ENCODE measurements at regions not wholly inside any gene's neighbourhood (a gene's known extent, or its start where the extent isn't known, plus 50 kb on each side); places are given as distances from the start of the nearest gene placed in this dataset.
"Not testable (repeated sequence)": the region's sequence is repeated elsewhere in the genome, so short reads cannot be mapped to it uniquely, and the experiment has no call there.

- peaks cover 16% of the 10 kb centered on the region for H3K9me3 Mint-ChIP-seq (ENCODE audit: low read depth)
- no peaks in the 10 kb centered on the region for H3K36me3 Mint-ChIP-seq
- H3K4me1 Mint-ChIP-seq (ENCODE audit: low read depth): no peaks in the 10 kb centered on the region
- no peak overlapping the region for H3K4me3 Mint-ChIP-seq
- no peak overlapping the region for H3K27ac Mint-ChIP-seq
- no peaks in the 10 kb centered on the region for H3K27me3 Mint-ChIP-seq
Measured at GRCh38 chr5:25544652-25545249, 900.0 kb upstream of the CDH10 start.

- Mint-ChIP-seq H3K4me3 (no peak overlapping the region), H3K27me3 (no peaks in the 10 kb centered on the region), H3K36me3 (no peaks in the 10 kb centered on the region), H3K4me1 (ENCODE audit: low read depth) (no peaks in the 10 kb centered on the region), H3K27ac (no peak overlapping the region), H3K9me3 (ENCODE audit: low read depth) (peaks cover 13% of the 10 kb centered on the region)
Measured at GRCh38 chr5:25540628-25541027, 895.9 kb upstream of the CDH10 start.

GRCh38 chr5:25539536-25539935, 894.8 kb upstream of the CDH10 start:
- Mint-ChIP-seq H3K27me3 (no peaks in the 10 kb centered on the region), H3K27ac (no peak overlapping the region), H3K36me3 (no peaks in the 10 kb centered on the region), H3K4me1 (ENCODE audit: low read depth) (no peaks in the 10 kb centered on the region), H3K9me3 (ENCODE audit: low read depth) (peaks cover 12% of the 10 kb centered on the region), H3K4me3 (no peak overlapping the region)

DNA sequence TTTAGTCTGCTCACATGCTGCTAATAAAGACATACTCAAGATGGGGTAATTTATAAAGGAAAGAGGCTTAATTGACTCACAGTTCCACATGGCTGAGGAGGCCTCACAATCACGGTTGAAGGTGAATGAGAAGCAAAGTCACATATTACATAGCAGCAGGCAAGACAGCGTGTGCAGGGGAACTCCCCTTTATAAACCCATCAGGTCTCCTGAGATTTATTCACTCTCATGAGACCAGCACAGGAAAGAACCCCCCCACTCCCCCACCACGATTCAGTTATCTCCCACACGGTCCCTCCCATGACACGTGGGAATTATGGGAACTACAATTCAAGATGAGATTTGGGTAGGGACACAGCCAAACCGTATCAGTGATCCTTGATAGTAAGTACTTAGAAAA, 891.7 kb upstream of the CDH10 start:
- not testable (repeated sequence) for H3K27ac Mint-ChIP-seq; H3K4me1 Mint-ChIP-seq (ENCODE audit: low read depth); H3K4me3 Mint-ChIP-seq; H3K36me3 Mint-ChIP-seq; H3K27me3 Mint-ChIP-seq
- peaks cover 13% of the 10 kb centered on the region for H3K9me3 Mint-ChIP-seq (ENCODE audit: low read depth)

- H3K27me3 Mint-ChIP-seq: no peaks in the 10 kb centered on the region
- no peak overlapping the region for H3K27ac Mint-ChIP-seq
- H3K4me3 Mint-ChIP-seq: no peak overlapping the region
Measured at GRCh38 chr5:25516141-25516540, 871.4 kb upstream of the CDH10 start.

GRCh38 chr5:25515525-25515924, 870.7 kb upstream of the CDH10 start:
- Mint-ChIP-seq H3K4me1 (ENCODE audit: low read depth) (no peaks in the 10 kb centered on the region), H3K36me3 (no peaks in the 10 kb centered on the region), H3K27ac (no peak overlapping the region), H3K9me3 (ENCODE audit: low read depth) (peaks cover 11% of the 10 kb centered on the region), H3K27me3 (no peaks in the 10 kb centered on the region), H3K4me3 (no peak overlapping the region)

More at GRCh38 chr5:25516141-25516540, 871.4 kb upstream of the CDH10 start:
- Mint-ChIP-seq H3K9me3 (ENCODE audit: low read depth) (peaks cover 11% of the 10 kb centered on the region), H3K4me1 (ENCODE audit: low read depth) (no peaks in the 10 kb centered on the region), H3K36me3 (no peaks in the 10 kb centered on the region)

- not testable (repeated sequence) for H3K4me1 Mint-ChIP-seq (ENCODE audit: low read depth); H3K4me3 Mint-ChIP-seq; H3K27ac Mint-ChIP-seq; H3K36me3 Mint-ChIP-seq; H3K27me3 Mint-ChIP-seq; H3K9me3 Mint-ChIP-seq (ENCODE audit: low read depth)
Measured at GRCh38 chr5:25510692-25511091, 865.9 kb upstream of the CDH10 start.

DNA sequence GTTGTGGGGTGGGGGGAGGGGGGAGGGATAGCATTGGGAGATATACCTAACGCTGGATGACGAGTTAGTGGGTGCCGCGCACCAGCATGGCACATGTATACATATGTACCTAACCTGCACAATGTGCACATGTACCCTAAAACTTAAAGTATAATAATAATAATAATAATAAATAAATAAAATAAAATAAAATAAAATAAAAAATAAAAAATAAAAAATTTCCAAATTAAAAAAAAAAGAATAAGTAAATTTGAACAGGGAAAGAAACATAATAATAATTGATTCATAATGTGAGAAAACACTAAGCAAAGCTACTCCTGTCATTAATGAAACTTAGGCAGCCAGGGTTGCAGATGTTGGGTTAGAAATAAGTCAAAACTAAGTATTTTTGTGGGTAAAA, 863.2 kb upstream of the CDH10 start:
- H3K27me3 Mint-ChIP-seq; H3K9me3 Mint-ChIP-seq (ENCODE audit: low read depth); H3K4me1 Mint-ChIP-seq (ENCODE audit: low read depth); H3K4me3 Mint-ChIP-seq; H3K36me3 Mint-ChIP-seq; H3K27ac Mint-ChIP-seq: not testable (repeated sequence)

GRCh38 chr5:25500635-25501034, 855.9 kb upstream of the CDH10 start:
- Mint-ChIP-seq H3K27me3 (no peaks in the 10 kb centered on the region), H3K4me1 (ENCODE audit: low read depth) (no peaks in the 10 kb centered on the region), H3K9me3 (ENCODE audit: low read depth) (peaks cover 9% of the 10 kb centered on the region), H3K36me3 (no peaks in the 10 kb centered on the region), H3K4me3 (no peak overlapping the region), H3K27ac (no peak overlapping the region)

GRCh38 chr5:25489834-25490538, 845.2 kb upstream of the CDH10 start:
- H3K4me3 Mint-ChIP-seq: no peak overlapping the region
- H3K4me1 Mint-ChIP-seq (ENCODE audit: low read depth): no peaks in the 10 kb centered on the region
- H3K27me3 Mint-ChIP-seq: no peaks in the 10 kb centered on the region
- H3K9me3 Mint-ChIP-seq (ENCODE audit: low read depth): peaks cover 10% of the 10 kb centered on the region
- no peaks in the 10 kb centered on the region for H3K36me3 Mint-ChIP-seq
- H3K27ac Mint-ChIP-seq: no peak overlapping the region

DNA sequence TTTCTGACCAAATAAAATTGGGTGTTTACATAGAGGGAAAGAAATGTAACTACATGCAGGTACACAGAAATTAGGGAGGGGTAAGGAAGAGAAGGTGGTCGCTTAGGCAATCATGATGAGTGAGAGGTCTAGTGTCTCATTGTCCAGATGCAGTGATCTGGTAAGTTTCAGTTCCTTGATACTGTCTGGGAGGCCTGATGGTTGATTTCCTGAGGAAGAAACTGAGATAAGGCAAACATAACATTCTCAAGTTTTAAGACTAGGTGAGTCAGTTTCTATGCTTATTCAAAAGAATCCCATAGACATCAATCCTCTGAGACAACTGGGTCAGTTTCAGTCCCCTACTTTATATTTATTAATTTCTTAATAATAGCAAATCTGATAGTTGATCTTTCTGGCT, 843.3 kb upstream of the CDH10 start:
- Mint-ChIP-seq H3K36me3 (no peaks in the 10 kb centered on the region), H3K9me3 (ENCODE audit: low read depth) (peaks cover 10% of the 10 kb centered on the region), H3K27me3 (no peaks in the 10 kb centered on the region), H3K4me3 (no peak overlapping the region), H3K4me1 (ENCODE audit: low read depth) (no peaks in the 10 kb centered on the region), H3K27ac (no peak overlapping the region)

DNA sequence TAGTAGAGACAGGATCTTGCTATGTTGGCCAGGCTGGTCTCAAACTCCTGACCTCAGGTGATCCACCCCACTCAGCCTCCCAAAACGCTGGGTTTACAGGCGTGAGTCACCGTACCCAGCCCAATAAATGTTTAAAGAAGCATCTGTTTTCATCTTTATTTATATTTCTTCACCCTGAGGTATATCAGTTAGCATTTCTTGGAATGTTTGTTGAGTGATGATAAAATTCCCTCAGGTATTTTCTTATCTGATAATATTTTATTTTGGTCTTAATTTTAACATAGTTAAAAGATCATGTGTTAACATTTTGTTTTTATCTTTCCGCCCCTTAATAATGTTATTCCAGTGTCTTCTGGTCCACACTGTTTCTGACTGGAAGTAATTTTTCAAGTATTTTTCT, 839.6 kb upstream of the CDH10 start:
- Mint-ChIP-seq H3K36me3 (no peaks in the 10 kb centered on the region), H3K27me3 (no peaks in the 10 kb centered on the region), H3K4me1 (ENCODE audit: low read depth) (no peaks in the 10 kb centered on the region), H3K4me3 (no peak overlapping the region), H3K9me3 (ENCODE audit: low read depth) (peaks cover 10% of the 10 kb centered on the region), H3K27ac (no peak overlapping the region)

DNA sequence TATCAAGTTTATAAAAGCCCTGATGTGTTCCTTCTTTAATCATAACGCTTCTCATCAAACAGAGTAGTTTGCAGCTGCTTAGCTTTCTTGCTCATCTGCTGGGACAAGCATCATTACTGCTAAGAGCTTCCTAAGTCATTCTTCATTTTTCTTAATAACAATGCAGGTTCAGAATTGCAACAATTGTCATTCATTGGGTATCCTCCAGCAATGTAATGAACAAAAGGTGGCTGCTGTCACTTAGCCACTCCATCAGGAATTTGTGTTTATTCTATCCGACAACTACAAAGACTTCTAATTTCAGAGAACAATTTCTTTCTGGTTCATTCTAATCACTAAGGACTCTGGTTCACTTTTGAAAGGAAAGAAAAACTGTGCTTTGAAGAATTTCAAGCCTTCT, 836.7 kb upstream of the CDH10 start:
- Mint-ChIP-seq H3K27ac (no peak overlapping the region), H3K4me3 (no peak overlapping the region), H3K4me1 (ENCODE audit: low read depth) (no peaks in the 10 kb centered on the region), H3K27me3 (no peaks in the 10 kb centered on the region), H3K9me3 (ENCODE audit: low read depth) (peaks cover 4% of the 10 kb centered on the region), H3K36me3 (no peaks in the 10 kb centered on the region)

DNA sequence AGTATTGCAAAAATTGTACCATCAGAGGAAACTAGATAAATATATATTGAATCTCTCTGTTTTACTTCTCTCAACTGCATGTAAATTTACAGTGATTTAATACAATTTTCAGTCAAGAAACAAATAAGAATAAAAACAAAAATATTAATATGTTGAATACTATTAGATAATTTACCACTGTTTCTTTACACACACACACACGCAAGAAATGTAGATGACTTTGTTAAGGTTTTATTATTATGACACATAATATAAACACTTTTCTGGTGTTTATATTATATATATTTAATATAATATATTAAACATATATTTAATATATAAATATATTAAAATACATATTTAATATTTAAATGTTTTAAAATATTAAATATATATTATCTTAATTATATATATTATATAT, 814.3 kb upstream of the CDH10 start:
- Mint-ChIP-seq H3K9me3 (ENCODE audit: low read depth) (peaks cover 22% of the 10 kb centered on the region), H3K4me1 (ENCODE audit: low read depth) (no peaks in the 10 kb centered on the region), H3K36me3 (no peaks in the 10 kb centered on the region), H3K4me3 (no peak overlapping the region), H3K27me3 (no peaks in the 10 kb centered on the region), H3K27ac (no peak overlapping the region)

- no peaks in the 10 kb centered on the region for H3K4me1 Mint-ChIP-seq (ENCODE audit: low read depth)
- peaks cover 19% of the 10 kb centered on the region for H3K9me3 Mint-ChIP-seq (ENCODE audit: low read depth)
- H3K4me3 Mint-ChIP-seq: no peak overlapping the region
- H3K27ac Mint-ChIP-seq: no peak overlapping the region
- no peaks in the 10 kb centered on the region for H3K27me3 Mint-ChIP-seq
- no peaks in the 10 kb centered on the region for H3K36me3 Mint-ChIP-seq
Measured at GRCh38 chr5:25458628-25459027, 813.9 kb upstream of the CDH10 start.

DNA sequence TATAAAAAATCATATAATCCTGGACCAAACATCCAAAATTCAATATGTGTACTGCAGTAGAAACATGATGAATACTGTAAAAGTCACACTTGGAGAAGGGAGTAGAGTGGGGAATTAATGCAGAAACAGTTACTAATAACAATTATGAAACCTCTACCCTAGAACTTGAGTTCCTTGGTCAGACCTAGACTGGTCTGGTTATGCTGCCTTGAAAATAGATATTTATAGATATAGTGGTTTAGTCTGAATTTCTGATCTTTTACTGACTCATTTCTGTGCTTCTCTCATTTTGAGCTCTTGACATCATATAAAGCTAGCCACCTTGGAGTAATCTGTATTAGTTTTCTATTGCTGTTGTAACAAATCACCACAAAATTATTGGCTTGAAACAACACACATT, 808.7 kb upstream of the CDH10 start:
- Mint-ChIP-seq H3K9me3 (ENCODE audit: low read depth) (peaks cover 11% of the 10 kb centered on the region), H3K27ac (no peak overlapping the region), H3K27me3 (no peaks in the 10 kb centered on the region), H3K4me1 (ENCODE audit: low read depth) (no peaks in the 10 kb centered on the region), H3K4me3 (no peak overlapping the region), H3K36me3 (no peaks in the 10 kb centered on the region)
